ENCODE measurements at regions not wholly inside any gene's neighbourhood (a gene's known extent, or its start where the extent isn't known, plus 50 kb on each side); places are given as distances from the start of the nearest gene placed in this dataset.

GRCh38 chr6:132964101-132964867 is 149.9 kb downstream of the RPS12 start:
- Histone ChIP-seq H3K9ac (ENCODE audit: low read length) (no peak overlapping the region), H3K27ac (ENCODE audit: low read length) (no peak overlapping the region), H3K36me3 (ENCODE audit: control insufficient read depth, low read depth, low read length) (no peaks in the 10 kb centered on the region), H3K27me3 (ENCODE audit: control insufficient read depth, insufficient read depth, low read length) (no peaks in the 10 kb centered on the region), H3K4me3 (ENCODE audit: low read length) (no peak overlapping the region), H3K9me3 (ENCODE audit: control insufficient read depth, low read depth, low read length) (no peaks in the 10 kb centered on the region), H3K4me1 (ENCODE audit: control insufficient read depth, low read depth, low read length) (peaks cover 7% of the 10 kb centered on the region)

GRCh38 chr6:132964868-132965382 is 150.6 kb downstream of the RPS12 start:
- Histone ChIP-seq H3K36me3 (ENCODE audit: control insufficient read depth, low read depth, low read length) (no peaks in the 10 kb centered on the region), H3K27ac (ENCODE audit: low read length) (no peak overlapping the region), H3K9ac (ENCODE audit: low read length) (no peak overlapping the region), H3K4me3 (ENCODE audit: low read length) (no peak overlapping the region), H3K9me3 (ENCODE audit: control insufficient read depth, low read depth, low read length) (no peaks in the 10 kb centered on the region), H3K27me3 (ENCODE audit: control insufficient read depth, insufficient read depth, low read length) (no peaks in the 10 kb centered on the region), H3K4me1 (ENCODE audit: control insufficient read depth, low read depth, low read length) (peaks cover 7% of the 10 kb centered on the region)

- H3K36me3 ChIP-seq (ENCODE audit: control insufficient read depth, low read depth, low read length) = no peaks in the 10 kb centered on the region
- no peaks in the 10 kb centered on the region for H3K27me3 ChIP-seq (ENCODE audit: control insufficient read depth, insufficient read depth, low read length)
- no peak overlapping the region for H3K4me3 ChIP-seq (ENCODE audit: low read length)
- no peak overlapping the region for H3K27ac ChIP-seq (ENCODE audit: low read length)
- H3K9ac ChIP-seq (ENCODE audit: low read length) = no peak overlapping the region
- no peaks in the 10 kb centered on the region for H3K9me3 ChIP-seq (ENCODE audit: control insufficient read depth, low read depth, low read length)
- H3K4me1 ChIP-seq (ENCODE audit: control insufficient read depth, low read depth, low read length) = peaks cover 10% of the 10 kb centered on the region
Measured at GRCh38 chr6:132967871-132968270, 153.5 kb downstream of the RPS12 start.

GRCh38 chr6:132968419-132968950 is 154.1 kb downstream of the RPS12 start:
- no peaks in the 10 kb centered on the region for H3K36me3 ChIP-seq (ENCODE audit: control insufficient read depth, low read depth, low read length)
- no peak overlapping the region for H3K9ac ChIP-seq (ENCODE audit: low read length)
- H3K27ac ChIP-seq (ENCODE audit: low read length) = no peak overlapping the region
- no peaks in the 10 kb centered on the region for H3K27me3 ChIP-seq (ENCODE audit: control insufficient read depth, insufficient read depth, low read length)
- no peak overlapping the region for H3K4me3 ChIP-seq (ENCODE audit: low read length)
- H3K4me1 ChIP-seq (ENCODE audit: control insufficient read depth, low read depth, low read length) = peaks cover 15% of the 10 kb centered on the region
- no peaks in the 10 kb centered on the region for H3K9me3 ChIP-seq (ENCODE audit: control insufficient read depth, low read depth, low read length)

GRCh38 chr6:132969196-132969595 is 154.8 kb downstream of the RPS12 start:
- Histone ChIP-seq H3K36me3 (ENCODE audit: control insufficient read depth, low read depth, low read length) (no peaks in the 10 kb centered on the region), H3K4me1 (ENCODE audit: control insufficient read depth, low read depth, low read length) (peaks cover 19% of the 10 kb centered on the region), H3K9ac (ENCODE audit: low read length) (no peak overlapping the region), H3K9me3 (ENCODE audit: control insufficient read depth, low read depth, low read length) (no peaks in the 10 kb centered on the region), H3K27ac (ENCODE audit: low read length) (no peak overlapping the region), H3K4me3 (ENCODE audit: low read length) (no peak overlapping the region), H3K27me3 (ENCODE audit: control insufficient read depth, insufficient read depth, low read length) (no peaks in the 10 kb centered on the region)

DNA sequence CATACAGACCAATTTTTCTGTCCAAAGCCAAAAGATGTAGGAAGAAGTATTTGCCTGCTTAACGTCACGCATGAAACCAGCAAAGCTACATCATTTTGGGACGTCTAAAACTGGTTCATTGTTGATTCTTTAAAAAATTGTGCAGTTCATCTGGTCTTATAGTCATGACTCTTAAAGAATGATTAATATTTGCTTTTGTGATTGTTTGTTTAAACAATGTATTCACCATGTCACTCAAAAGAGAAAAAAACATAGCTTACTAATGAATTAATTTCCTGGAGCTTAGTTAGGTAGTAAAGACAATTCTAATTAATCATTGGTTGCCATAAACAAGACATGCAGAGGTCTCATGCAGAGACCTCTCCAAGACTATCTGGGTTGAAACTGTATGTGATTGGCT is 157.3 kb downstream of the RPS12 start:
- H3K27ac ChIP-seq (ENCODE audit: low read length) = no peak overlapping the region
- H3K4me1 ChIP-seq (ENCODE audit: control insufficient read depth, low read depth, low read length) = peaks cover 19% of the 10 kb centered on the region
- H3K36me3 ChIP-seq (ENCODE audit: control insufficient read depth, low read depth, low read length) = no peaks in the 10 kb centered on the region
- no peaks in the 10 kb centered on the region for H3K27me3 ChIP-seq (ENCODE audit: control insufficient read depth, insufficient read depth, low read length)
- no peak overlapping the region for H3K9ac ChIP-seq (ENCODE audit: low read length)
- H3K4me3 ChIP-seq (ENCODE audit: low read length) = no peak overlapping the region
- H3K9me3 ChIP-seq (ENCODE audit: control insufficient read depth, low read depth, low read length) = no peaks in the 10 kb centered on the region

GRCh38 chr6:132972254-132972653 is 157.9 kb downstream of the RPS12 start:
- Histone ChIP-seq H3K27me3 (ENCODE audit: control insufficient read depth, insufficient read depth, low read length) (no peaks in the 10 kb centered on the region), H3K9ac (ENCODE audit: low read length) (no peak overlapping the region), H3K4me3 (ENCODE audit: low read length) (no peak overlapping the region), H3K36me3 (ENCODE audit: control insufficient read depth, low read depth, low read length) (no peaks in the 10 kb centered on the region), H3K9me3 (ENCODE audit: control insufficient read depth, low read depth, low read length) (no peaks in the 10 kb centered on the region), H3K27ac (ENCODE audit: low read length) (no peak overlapping the region), H3K4me1 (ENCODE audit: control insufficient read depth, low read depth, low read length) (peaks cover 19% of the 10 kb centered on the region)

DNA sequence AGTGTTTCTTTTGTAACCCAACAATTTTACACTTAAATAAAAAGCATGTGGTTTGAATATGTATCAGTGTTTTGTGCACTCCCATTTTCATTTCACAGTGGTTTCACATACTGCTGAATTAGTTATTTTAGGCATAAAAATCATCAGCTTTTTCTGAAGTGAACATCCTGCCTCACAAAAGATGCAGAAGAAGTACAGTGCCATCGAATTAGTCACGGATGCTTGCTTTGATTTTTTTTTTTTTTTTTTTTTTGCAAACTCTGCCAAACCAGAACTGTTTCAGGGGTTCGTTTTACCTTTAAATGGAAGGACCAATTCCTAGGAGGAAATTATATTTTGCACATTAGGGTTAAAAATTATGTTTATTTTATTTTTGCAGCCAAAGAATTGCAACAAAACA is 158.6 kb downstream of the RPS12 start:
- Histone ChIP-seq H3K36me3 (ENCODE audit: control insufficient read depth, low read depth, low read length) (no peaks in the 10 kb centered on the region), H3K27ac (ENCODE audit: low read length) (no peak overlapping the region)

GRCh38 chr6:132973514-132973993 is 159.2 kb downstream of the RPS12 start:
- Histone ChIP-seq H3K9me3 (ENCODE audit: control insufficient read depth, low read depth, low read length) (no peaks in the 10 kb centered on the region), H3K9ac (ENCODE audit: low read length) (no peak overlapping the region), H3K4me3 (ENCODE audit: low read length) (no peak overlapping the region), H3K4me1 (ENCODE audit: control insufficient read depth, low read depth, low read length) (peaks cover 11% of the 10 kb centered on the region), H3K36me3 (ENCODE audit: control insufficient read depth, low read depth, low read length) (no peaks in the 10 kb centered on the region), H3K27ac (ENCODE audit: low read length) (no peak overlapping the region), H3K27me3 (ENCODE audit: control insufficient read depth, insufficient read depth, low read length) (no peaks in the 10 kb centered on the region)

More for the DNA sequence above, 158.6 kb downstream of the RPS12 start:
- Histone ChIP-seq H3K27me3 (ENCODE audit: control insufficient read depth, insufficient read depth, low read length) (no peaks in the 10 kb centered on the region), H3K9ac (ENCODE audit: low read length) (no peak overlapping the region), H3K9me3 (ENCODE audit: control insufficient read depth, low read depth, low read length) (no peaks in the 10 kb centered on the region), H3K4me3 (ENCODE audit: low read length) (no peak overlapping the region), H3K4me1 (ENCODE audit: control insufficient read depth, low read depth, low read length) (peaks cover 17% of the 10 kb centered on the region)

GRCh38 chr6:132974122-132974521 is 159.8 kb downstream of the RPS12 start:
- Histone ChIP-seq H3K9ac (ENCODE audit: low read length) (no peak overlapping the region), H3K4me3 (ENCODE audit: low read length) (no peak overlapping the region), H3K27me3 (ENCODE audit: control insufficient read depth, insufficient read depth, low read length) (no peaks in the 10 kb centered on the region), H3K27ac (ENCODE audit: low read length) (no peak overlapping the region), H3K36me3 (ENCODE audit: control insufficient read depth, low read depth, low read length) (no peaks in the 10 kb centered on the region), H3K9me3 (ENCODE audit: control insufficient read depth, low read depth, low read length) (no peaks in the 10 kb centered on the region), H3K4me1 (ENCODE audit: control insufficient read depth, low read depth, low read length) (peaks cover 11% of the 10 kb centered on the region)

DNA sequence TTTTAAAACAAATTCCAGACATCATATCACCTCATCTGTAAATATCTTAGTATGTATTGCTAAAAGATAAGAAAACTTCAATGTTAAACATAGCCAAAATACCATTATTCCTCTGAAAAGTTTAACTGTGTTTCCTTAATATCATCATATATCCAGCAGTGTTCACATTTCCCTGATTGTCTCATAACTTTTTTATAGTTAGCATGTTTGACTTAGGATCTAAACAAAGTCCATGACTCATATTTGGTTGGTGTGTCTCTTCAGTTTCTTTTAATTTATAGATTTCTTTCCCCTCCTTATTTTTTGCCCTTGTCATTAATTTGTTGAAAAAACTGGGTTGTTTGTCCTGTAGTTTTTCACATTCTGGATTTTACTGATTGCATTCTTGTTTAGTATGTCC is 163.0 kb downstream of the RPS12 start:
- Histone ChIP-seq H3K9ac (ENCODE audit: low read length) (no peak overlapping the region), H3K27ac (ENCODE audit: low read length) (no peak overlapping the region), H3K27me3 (ENCODE audit: control insufficient read depth, insufficient read depth, low read length) (no peaks in the 10 kb centered on the region), H3K4me1 (ENCODE audit: control insufficient read depth, low read depth, low read length) (peaks cover 9% of the 10 kb centered on the region), H3K36me3 (ENCODE audit: control insufficient read depth, low read depth, low read length) (no peaks in the 10 kb centered on the region), H3K4me3 (ENCODE audit: low read length) (no peak overlapping the region), H3K9me3 (ENCODE audit: control insufficient read depth, low read depth, low read length) (no peaks in the 10 kb centered on the region)

GRCh38 chr6:132978685-132979084 is 164.3 kb downstream of the RPS12 start:
- peaks cover 1% of the 10 kb centered on the region for H3K4me1 ChIP-seq (ENCODE audit: control insufficient read depth, low read depth, low read length)
- H3K4me3 ChIP-seq (ENCODE audit: low read length) = no peak overlapping the region
- no peak overlapping the region for H3K27ac ChIP-seq (ENCODE audit: low read length)
- H3K36me3 ChIP-seq (ENCODE audit: control insufficient read depth, low read depth, low read length) = no peaks in the 10 kb centered on the region
- no peaks in the 10 kb centered on the region for H3K27me3 ChIP-seq (ENCODE audit: control insufficient read depth, insufficient read depth, low read length)
- no peak overlapping the region for H3K9ac ChIP-seq (ENCODE audit: low read length)
- no peaks in the 10 kb centered on the region for H3K9me3 ChIP-seq (ENCODE audit: control insufficient read depth, low read depth, low read length)
